GF-D8 (cell line): ENCODE measurements at regions not wholly inside any gene's neighbourhood (a gene's known extent, or its start where the extent isn't known, plus 50 kb on each side); places are given as distances from the start of the nearest gene placed in this dataset.
"Not testable (repeated sequence)": the region's sequence is repeated elsewhere in the genome, so short reads cannot be mapped to it uniquely, and the experiment has no call there.

Experiments used
- DNase-seq: peaks from one replicate; lab custom pipeline; 2025; lab: John Stamatoyannopoulos, UW

GRCh38 chr9:87410047-87411005 is 87.3 kb upstream of the DAPK1 start:
- not testable (repeated sequence) for DNase-seq

GRCh38 chr9:87420884-87421283 is 76.8 kb upstream of the DAPK1 start:
- DNase-seq = no peak

- no peak for DNase-seq
These were observed 75.9 kb upstream of the DAPK1 start for GRCh38 chr9:87421734-87422133.

- DNase-seq = no peak
These were observed 74.7 kb upstream of the DAPK1 start for GRCh38 chr9:87422999-87423398.

GRCh38 chr9:87423885-87424284 is 73.8 kb upstream of the DAPK1 start:
- DNase-seq = not testable (repeated sequence)

GRCh38 chr9:87425202-87425601 is 72.5 kb upstream of the DAPK1 start:
- DNase-seq = peak; percentile 79

DNA sequence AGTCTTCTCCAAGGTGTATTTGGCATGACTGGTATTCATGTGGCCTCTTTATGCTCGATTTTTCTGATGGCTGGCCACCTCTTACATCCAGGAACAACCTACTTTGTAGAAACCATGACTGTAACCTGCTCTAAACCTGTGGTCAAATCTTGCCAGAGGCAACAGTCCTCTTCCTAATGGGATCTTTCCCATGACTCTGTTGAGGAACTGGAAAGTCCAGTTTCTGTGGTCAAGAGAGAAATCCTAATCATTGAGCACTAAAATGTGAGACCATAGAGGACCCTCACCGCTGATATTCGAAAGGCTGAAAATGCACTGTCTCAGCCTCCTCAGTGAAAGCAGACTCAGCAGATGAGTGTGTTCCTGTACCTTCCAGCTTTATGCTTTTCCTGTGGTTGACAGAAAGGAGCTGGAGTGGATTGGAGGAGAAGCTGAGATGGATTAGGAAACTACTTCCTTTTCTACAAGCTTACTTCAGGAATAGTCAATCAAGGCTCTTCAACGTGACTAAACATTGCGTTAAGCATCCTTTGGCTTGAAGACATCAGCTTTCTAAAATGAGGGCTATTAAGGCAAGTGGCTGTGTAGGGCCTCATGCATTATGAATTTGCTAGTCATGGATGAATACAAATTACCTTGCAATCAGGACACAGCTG is 69.7 kb upstream of the DAPK1 start:
- DNase-seq = no peak

GRCh38 chr9:87428659-87429058 is 69.0 kb upstream of the DAPK1 start:
- DNase-seq = no peak

- DNase-seq = no peak
These were observed 65.8 kb upstream of the DAPK1 start for GRCh38 chr9:87431837-87432236.

DNA sequence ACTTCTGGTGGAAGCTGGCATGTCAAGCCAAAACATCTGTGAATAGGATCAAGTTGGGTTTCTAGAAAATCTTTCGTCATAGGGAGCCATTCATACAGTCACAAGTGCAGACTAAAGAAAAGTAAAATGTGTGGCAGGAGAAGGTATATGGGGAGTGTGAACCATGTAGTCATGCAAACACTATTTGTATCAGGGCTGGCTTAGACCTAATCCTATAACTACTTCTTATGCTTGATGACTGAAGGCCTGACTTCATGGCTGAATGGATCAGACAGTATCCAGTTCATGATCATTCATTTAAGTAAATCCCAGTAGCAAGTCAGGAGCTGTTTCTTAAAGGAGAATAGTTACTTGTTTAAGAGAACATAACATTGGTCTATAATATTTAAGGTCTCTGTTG is 63.8 kb upstream of the DAPK1 start:
- DNase-seq = no peak

DNA sequence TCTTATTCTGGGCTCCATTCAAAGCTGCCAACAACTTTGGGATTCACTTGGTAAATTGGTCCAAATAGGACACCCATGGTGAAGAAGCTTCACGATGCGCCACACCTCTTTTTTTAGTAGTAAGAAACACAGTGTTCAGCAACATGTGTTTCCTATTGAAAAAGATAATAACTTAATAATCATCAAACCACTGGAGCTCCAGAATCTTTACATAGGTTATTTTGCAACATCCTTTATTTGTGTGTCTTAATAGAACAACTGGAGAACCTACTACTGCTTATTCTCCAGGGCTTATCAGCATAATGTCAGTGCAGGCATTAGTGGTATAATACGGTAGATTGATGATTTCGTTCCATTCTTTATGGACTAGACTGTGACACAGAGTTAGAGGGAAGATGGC is 63.3 kb upstream of the DAPK1 start:
- no peak for DNase-seq

GRCh38 chr9:87435189-87435880 is 62.3 kb upstream of the DAPK1 start:
- no peak for DNase-seq

DNA sequence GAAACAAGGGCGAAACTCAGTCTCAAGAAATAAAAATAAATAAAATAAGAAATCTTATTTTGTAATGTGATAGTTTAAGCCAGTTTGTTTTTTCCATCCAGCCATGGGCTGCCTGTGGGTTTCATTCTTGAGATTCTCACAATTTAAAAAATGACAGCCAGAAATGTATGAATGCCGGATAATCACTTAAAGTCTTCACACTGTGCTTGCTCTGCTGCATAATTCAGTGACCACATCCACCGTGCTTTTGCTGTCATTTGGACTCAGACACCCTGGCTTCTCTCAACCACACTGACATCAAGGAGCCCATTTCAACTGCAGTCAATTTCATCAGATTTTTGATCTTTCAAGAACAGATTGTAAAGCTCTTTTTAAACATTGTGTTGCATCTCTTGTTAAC is 61.0 kb upstream of the DAPK1 start:
- DNase-seq = no peak

GRCh38 chr9:87437966-87438365 is 59.7 kb upstream of the DAPK1 start:
- no peak for DNase-seq

DNA sequence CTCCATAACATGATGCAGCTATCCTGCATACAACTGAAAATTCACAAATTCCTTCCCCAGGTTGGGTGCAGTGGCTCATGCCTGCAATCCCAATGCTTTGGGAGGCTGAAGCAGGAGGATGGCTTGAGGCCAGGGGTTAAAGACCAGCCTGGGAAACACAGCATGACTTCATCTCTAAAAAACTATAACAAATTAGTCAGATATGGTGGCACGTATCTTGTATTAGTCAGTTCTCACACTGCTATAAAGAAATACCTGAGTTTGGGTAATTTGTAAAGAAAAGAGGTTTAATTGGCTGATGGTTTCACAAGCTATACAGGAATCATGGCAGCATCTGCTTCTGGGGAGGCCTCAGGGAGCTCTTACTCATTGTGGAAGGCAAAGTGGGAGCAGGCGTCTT is 56.4 kb upstream of the DAPK1 start:
- no peak for DNase-seq

DNA sequence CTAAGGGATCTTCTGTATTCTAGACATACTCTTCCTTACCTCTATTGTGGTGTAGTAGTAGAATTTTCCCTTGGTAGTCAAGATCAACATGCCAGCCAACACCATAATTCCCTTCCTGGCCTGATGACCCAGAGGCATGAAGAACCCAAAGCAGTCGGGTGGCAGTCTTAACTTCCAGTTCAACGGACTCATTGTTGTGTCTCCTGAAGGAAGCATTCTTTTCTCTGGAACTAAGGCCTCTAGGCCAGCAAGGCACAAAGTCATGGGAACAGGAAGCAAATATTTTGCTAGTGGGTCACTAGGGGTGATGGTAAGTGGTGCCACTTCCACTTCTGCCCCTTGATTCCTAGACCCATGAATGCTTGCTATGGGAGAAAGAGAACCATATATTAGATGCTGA is 55.2 kb upstream of the DAPK1 start:
- no peak for DNase-seq

- DNase-seq = no peak
These were observed 54.7 kb upstream of the DAPK1 start for GRCh38 chr9:87443006-87443405.

- no peak for DNase-seq
These were observed 54.2 kb upstream of the DAPK1 start for GRCh38 chr9:87443461-87443860.

DNA sequence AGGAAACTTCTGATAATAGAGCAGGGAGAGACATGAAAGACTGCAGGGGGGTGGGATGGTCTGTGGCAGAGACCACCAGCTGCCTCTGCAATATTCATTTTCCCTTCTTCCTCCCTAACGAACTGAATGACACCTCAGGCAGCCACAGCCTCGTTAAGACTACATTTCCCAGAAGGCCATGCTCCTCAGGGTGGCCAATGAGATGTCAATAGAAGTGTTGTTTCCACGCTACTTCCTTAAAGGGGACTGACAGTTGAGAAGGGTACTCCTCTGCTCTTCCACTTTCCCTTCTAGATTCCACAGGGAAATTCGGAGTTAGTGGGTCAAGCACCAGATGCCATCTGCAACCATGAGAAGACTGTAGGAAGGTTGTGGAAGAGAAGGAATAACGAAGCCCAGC is 52.0 kb upstream of the DAPK1 start:
- no peak for DNase-seq

GRCh38 chr9:87446527-87446926 is 51.1 kb upstream of the DAPK1 start:
- no peak for DNase-seq

DNA sequence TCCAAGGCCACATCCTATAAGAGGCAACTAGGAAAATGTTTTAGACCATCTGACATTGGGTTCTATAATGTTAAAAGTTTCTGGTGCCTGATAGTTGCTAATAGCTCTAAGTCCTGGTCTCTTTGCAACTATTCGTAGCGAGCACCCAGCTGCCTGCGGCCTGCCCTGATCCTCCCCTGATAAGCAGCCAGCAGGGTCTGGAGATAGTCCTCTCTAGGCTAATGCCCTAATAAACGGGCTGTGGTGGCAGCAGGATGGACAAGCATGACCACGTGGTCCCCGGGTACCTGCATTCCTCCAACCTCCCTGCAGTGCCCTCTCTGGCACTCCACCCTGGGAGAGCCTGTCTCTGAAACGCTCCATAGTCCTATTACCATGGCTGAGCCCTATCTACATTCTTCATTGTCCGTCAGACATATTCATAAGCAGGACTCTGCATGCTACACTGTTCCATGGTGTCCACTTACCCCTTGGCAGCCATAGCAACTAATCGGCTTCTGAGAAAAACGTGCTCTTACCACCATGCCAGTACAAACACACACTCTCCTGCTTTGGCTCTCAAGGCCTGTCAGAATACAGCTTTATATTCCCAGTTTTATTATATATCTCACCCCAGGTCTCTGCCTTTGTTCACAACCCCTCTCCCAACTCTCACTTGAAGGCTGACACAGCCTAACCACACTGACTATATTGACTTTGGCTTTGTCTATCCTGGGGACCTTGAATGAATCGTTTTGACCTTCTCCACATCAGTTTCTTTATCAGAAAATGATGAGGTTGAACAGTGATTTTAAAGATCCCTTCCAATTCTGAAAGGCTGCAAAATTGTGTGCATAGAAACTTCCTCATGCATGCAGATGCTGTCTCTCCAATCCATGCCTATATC is 49.9 kb upstream of the DAPK1 start:
- no peak for DNase-seq
